HTR-8/SVneo (cell line): ENCODE measurements at regions not wholly inside any gene's neighbourhood (a gene's known extent, or its start where the extent isn't known, plus 50 kb on each side); places are given as distances from the start of the nearest gene placed in this dataset.
A peak's percentile ranks its signal among the peaks of the same experiment; 100 is the strongest.

Experiments used
- DNase-seq: peaks from one replicate; pipeline ENCODE4 v3.0.0; 2011; ENCODE audit warnings: low spot score, mixed read lengths; ENCODE audit not compliant: insufficient read length
- FAIRE-seq: peaks from 2 replicates; lab custom pipeline; 2011; peaks lifted over from hg19 to GRCh38; lab: Jason Lieb, UNC

DNA sequence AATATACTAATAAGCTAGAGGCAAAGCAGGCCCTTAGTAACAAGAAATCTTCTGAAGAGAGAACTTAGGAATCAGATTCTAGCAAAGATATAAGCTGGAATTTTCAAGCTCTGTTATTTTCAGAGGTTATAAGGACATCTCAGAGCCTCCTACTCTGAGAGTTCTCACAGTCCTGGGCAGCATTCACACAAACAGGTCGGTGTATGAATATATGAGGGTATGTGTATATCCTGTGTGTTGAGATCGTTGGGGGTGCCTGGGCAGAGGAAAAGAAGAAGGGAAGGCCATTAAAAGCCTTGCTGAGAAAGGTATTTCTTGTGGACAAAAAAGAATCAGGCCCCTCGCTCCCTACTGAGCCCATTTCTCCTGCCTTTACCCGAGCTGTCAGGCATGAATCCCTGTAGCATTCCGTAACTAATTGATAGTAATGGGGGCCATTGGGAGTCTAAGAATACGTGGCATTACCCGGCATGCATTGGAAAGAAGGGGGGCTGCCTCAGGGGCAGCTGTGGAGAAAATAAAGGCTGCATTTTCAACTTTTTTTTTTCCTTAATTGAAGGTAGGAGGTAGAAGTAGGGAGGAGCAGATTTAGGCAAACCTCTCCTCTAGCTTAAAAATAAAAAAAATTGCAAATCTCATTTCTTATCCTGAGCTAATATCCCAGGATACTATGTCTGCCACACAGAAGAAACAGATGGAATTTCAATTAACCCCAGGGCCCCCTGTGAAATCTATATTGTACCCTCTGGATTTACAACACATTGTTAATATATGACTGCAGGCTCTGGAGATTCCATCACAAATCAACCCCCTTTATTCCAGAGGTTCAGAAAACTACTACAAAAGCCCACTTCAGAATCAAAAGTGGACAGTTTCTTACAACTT is 103.8 kb downstream of the GTPBP8 start:
- FAIRE-seq (no peak), DNase-seq (no peak)

DNA sequence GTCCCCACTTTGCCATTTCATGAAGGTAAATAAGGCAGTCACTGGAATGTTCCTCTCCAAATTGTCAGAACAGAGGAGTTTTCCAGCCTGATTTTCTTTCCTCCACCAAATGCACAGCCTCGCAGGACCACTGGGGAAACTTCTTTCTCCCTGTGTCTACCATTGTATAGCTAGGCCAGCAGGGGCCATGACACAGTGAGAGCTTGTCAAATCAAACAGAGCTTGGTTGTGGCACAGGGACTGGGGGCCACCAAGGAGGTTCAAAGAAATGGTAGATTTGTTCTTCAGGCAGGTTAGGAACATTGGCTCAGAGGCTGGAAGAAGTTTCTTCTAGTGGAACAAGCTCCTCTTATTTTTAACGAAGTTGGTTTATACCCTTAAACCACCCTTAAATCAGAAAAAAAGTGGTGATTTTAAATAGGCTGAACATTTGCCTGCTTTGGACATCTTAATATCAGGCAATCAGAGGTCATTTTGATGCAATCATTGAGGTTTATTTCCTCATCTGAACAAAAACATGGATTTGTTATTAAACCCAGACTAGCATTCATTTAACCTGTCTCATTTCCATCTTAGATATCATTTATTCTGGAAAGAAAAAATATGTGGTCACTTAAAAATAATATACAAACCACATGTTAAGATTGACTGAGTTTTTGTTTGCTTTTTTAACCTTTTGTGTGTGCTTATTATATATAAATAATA is 105.6 kb downstream of the GTPBP8 start:
- no peak for DNase-seq
- FAIRE-seq, result no peak

DNA sequence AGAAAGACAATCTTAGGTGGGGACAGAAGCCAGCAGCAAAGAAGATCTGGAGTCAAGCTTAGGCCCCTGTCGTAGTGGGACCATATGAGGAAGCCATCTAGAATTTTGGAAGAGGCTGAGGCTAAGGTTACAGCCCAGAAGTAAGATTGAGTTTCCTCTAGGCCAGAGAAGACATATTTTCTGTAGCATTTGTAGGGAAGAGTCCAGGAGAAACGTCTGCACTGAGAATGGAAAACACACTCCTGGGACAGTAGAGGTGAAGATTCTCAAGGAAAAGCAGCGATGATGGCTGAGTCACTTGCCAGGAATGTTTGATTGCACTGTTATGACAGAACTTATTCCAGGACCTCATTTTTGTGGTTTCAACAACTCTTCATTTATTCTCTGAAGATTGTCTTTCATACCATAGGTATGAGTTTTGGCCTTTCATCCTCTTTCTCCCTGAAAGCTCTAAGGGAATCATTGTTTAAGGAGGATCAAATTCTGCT is 107.2 kb downstream of the GTPBP8 start:
- peak; percentile 26 for FAIRE-seq

DNA sequence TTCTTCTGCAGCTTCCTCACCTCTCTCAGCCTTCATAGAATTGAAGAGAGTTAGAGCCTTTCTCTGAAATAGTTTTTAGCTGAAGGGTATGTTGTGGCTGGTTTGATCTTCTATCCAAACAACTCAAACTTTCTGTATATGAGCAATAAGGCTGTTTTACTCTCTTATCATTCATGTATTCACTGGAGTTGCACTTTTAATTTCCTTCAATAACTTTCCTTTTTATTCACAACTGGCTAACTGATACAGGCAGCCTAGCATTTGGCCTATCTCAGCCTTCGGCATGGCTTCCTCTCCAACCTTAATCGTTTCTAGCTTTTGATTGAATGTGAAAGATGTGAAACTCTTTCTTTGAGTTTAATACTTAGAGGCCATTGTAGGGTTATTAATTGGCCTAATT is 109.3 kb downstream of the GTPBP8 start:
- FAIRE-seq (no peak), DNase-seq (no peak)

More for the DNA sequence above, 107.2 kb downstream of the GTPBP8 start:
- peak; percentile 60 for DNase-seq

DNA sequence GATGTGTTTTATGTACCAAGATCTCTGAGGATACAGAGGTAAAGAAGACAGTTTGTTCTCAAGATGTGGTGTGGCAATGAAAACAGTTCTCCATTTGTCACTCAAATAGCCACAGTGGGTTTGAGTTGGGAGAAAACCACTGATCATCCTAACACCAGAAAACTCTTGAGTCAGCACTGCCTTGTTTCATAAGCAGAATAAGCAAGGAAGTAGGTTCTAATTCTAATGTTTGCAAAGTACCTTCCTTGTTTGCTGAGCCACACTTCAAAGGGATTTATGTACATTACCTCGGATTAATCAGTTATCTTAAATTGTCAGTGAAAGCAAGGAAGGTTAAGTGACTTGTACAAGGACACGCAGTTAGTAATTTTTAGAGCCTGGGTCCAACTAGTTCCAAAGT is 107.8 kb upstream of the BOC start:
- FAIRE-seq (no peak), DNase-seq (no peak)

DNA sequence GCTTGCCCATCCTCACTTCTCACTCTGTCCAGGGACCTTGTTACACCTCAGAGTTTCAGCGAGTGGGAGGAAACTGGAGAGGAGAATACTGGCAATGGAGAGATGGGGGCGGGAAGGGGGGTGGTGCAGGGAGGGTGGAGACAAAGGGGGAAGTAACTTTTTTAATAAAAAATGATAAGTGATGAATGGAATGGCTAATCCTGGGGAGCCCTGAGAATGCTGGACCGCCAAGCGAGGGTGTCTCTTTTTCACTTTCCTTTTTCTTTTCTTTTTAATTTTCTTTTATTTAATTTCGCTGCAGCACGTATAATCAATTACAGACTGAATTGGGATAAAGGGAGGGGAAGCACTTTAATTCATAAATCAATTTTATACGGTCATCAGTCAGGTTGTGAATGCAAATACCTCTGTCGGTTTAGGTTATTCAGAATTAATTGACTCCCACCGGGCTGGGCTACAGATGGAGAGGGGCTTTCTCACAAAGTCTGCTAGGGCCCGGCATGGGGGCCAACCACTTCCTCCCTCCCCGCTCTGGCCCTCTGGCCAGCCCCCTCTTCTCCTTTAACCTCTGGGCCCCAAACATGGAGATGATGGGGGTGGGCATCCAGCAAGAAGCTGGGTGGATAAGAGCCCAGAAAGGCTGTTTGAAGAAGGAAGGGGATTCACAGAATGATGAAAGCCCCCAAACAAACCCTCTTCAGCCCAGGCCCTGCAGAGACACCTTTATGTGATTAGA is 106.8 kb upstream of the BOC start:
- no peak for FAIRE-seq
- DNase-seq, result no peak

DNA sequence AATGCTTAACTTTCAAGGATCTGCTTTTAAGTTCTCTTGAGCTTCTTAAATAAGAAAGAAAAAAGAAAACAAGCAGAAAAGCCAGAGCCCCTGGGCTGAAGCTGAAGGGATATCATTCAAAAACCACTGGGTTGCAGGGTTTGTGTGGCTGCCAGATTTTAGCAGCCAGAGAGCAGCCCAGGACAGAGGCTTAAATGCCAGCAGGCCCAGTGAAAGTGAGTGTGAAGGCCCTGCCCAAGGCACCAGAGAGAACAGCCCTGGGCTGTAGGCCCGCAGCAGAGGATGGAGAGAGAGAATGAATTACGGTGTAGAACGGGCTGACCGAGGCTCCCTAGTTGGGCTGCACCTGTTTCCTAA is 106.3 kb upstream of the BOC start:
- DNase-seq (no peak), FAIRE-seq (no peak)

DNA sequence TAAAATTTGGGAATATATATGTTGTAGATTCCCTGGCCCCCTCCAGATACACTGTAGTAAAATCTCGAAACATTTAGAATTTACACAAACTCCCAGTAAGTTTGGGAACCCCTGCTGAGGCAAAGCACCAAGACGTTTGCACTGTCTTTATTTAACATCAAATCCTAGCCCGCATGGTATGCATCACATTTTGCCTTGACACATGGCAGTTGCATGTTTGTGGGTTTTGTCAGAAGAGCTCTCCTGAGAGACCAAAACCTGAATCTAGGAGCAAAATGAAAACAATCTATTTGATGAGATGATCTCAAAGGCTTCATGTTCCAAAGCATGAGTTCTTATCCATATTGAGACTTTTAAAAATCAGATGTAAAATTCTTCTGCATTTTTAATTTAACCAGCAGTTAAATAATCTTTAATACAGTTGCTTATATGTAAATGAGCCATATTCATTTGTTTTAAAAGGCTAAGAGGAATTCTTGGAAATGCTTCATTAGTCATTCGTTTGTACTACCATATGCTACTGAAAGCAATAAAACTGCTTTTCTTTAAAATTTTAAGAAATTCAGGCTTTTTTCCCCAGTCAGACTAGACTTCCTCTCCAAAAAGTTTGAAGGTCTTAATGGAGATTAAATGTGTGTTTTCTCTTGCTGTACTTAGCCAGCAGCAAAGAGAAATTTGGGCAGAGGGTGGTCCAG is 105.2 kb upstream of the BOC start:
- DNase-seq, result no peak
- no peak for FAIRE-seq

DNA sequence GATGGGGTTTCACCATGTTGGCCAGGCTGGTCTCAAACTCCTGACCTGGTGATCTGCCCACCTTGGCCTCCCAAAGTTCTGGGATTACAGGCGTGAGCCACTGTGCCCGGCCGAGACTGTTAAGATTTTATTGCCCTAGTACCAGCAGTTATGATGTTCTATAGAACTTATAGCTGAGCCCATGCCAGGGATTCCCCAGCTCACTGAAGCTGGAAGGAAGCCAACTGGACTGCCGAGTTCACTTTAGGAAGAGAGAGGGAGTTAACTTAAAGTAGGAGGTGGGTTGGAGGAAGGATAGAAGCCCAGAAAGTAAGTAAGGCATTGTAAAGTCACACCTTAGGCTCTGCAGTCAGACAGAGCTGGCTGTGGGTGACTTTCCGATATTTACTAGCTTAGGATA is 101.1 kb upstream of the BOC start:
- FAIRE-seq, result no peak
- DNase-seq, result no peak

DNA sequence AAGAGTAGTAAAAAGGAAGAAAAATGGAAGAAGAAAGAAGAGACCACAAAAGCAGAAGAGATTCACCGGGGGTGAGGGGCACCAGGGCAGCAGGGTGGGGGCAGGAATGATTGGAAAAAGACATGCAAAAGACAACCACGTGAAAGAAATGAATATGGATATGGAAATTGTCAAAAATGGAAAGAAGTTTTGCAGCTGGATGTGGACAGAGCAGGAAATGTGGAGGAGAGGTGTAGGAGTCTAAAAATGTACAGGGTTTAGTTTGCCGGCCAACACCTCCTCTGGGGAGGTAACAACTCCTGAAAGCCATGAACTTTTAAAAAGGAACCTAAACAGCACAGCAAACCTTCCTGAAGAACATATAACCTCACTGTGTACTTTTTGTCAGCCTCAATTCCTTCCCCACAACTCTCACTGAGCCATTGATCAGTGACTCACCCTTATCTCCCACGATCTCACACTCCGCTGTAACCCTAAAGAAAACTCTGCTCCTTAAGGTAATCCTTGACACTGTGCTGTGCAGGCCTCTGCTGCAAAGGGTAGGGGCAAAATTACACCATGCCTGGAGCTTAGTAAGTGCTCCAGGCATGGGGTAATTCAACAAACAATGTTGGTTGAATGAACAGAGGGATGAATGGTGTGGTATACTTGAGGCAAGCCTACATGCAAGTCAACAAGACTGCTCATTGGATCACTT is 100.2 kb upstream of the BOC start:
- DNase-seq, result no peak
- FAIRE-seq, result no peak

DNA sequence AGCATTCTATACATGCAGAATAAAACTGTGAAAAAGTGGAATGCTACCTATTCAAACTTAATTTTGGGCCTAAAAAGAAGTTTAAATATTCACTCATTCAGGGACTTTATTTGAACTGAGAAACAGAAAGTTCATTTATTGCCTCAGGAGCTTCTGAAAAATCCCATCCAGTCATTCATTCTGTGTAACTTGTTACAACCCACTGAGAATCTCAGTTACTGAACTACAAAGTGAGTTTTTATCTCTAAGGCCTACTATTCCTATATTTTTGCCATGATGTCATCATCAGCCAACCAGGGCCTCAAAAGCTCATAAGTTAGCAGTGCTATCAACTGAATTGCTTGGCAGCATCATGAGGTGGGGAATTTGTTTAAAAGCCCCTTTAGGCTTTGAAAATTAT is 98.0 kb upstream of the BOC start:
- FAIRE-seq (no peak), DNase-seq (no peak)

DNA sequence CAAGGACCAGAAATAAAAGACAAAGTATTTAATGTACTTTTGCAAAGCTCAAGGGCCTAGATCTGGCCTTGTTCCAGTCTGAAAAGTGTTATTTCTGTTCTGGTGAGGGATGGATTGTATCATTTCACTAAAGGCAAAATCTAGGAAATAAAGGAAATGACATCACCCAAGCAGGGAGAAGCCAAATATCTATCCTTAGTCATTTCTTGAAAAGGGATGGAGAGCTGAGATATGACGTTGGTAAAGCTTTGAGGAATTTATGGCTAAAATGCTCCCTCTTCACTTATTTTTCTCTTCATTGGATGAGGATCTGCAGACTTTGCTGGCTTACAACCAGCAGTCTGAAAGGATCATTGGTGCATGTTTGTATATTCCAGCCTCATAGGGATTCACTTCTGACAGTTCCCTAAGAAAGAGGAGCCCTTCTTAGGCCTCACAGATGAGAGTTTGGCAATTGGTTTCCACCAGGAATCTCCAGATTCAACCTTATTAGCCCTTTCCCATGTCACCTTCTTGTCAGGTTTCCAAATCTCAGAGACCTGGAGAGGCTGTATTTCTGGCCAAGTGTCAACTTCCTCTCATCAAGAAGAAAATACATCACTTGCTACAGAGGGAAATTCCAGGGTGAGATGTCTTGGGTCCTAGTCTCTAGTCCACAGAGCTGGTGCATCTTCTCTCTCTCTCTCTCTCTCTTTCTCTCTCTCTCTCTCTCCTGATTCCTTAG is 93.7 kb upstream of the BOC start:
- DNase-seq (peak; percentile 23), FAIRE-seq (no peak)

DNA sequence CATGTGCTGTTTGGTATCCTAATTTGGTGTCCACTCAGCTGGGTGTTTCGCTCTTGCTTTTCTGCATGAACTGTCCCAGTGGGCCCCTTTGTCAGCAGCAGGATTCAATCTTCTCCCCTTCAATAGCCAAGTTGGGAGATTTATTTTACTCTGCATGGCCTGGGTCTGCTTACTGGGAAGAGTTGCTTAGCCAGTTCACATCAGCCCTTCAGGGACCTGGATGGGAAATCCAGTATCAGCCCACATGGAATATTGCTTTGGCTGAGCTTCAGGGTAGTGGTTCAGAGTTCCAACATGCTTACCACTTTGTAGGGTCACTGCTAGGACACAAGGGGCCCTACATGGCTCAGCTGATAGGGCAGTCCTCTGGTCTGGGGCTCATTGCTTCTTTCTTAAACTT is 93.0 kb upstream of the BOC start:
- DNase-seq (no peak), FAIRE-seq (no peak)

DNA sequence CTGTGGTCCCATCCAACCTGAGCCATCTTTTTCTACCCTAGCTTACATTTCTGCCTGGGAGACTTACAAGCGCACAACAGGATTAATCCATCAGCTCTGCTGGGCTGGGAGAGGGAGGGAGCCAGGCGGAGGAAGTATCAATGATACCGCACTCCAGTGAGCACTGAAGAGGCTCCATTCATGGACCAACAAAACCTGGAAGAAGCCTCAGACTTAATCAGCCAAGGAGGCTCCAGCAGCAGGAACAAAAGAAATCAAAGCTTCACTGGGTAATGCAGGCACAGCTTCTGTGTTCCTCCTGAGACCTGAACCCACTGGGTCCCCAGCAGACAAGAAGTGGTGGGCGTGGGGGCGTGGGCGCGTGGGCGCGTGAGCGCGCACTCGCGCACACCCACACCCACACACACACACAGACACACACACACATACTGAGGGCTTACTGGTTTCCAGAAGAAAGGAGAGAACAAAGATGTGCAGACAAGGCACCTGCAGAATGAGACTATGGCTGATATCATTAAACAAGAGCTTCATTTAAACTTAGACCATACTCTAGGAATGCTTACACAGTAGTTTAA is 87.0 kb upstream of the BOC start:
- FAIRE-seq, result no peak
- DNase-seq, result no peak

DNA sequence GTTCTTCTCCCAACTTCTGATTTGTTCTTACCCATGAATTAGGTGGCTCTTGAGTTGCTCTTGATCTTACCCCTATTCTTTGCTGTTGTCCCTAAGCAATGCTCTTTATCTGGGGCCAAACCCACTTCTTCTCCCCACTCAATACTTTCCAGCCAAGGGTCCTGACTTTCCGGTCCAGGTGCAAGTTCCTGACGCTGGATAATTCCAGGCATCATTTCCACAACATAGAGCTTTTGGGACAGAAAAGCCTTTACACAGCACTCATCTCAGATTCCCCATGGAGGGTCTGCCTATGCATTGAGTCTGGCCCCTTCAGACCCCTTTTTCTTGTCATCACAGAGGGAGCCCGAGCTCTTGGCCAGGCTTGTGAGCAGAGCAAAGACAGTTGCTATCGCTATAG is 85.4 kb upstream of the BOC start:
- DNase-seq, result no peak
- FAIRE-seq, result no peak

DNA sequence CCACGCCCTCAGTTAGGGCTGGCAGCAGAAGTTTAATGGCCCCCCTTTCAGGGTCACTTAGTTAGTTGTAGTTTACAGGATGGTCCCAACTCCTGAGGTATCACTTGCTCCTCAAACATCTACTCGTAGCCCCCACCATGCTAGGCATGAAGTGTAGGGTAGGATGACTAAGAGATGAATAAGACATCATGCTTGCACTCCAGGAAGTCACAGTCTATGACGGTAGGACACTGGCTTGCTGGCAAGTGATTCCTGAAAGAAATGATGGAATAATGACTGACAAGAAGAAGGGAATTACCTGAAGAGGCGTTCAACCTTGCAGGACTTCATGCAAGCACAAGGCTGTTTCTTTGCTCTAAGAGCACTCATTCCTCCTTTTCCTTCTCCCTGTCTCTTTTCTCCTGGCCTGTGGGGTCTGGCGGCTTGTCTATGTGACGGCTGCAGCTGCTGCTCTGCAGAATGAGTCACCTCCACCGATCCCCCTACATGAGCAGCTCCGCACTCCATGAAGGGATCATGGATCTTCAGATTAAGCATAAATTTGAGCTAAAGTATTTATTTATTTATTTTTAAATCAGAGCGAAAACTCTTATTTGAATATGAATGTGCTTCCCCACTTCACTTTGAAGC is 82.9 kb upstream of the BOC start:
- FAIRE-seq, result no peak
- no peak for DNase-seq

DNA sequence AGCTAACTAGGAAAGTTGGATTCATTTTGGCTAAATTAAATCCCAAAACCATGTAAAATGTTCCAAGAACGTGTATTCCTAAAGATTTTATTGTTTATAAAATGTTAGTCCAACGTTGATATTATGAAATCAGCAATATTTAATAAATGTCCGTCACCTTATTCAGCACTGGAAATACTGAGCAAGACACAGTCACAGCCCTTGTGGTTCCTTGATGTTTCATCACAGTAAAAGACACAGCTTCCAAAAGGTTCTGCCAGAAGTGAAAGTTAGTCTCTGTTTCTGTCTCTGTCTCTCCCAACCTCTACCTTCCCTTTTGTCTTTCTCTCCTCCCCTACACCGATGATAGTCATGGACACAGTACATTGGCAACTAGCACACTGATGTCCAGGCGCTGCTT is 82.2 kb upstream of the BOC start:
- FAIRE-seq (no peak), DNase-seq (no peak)

DNA sequence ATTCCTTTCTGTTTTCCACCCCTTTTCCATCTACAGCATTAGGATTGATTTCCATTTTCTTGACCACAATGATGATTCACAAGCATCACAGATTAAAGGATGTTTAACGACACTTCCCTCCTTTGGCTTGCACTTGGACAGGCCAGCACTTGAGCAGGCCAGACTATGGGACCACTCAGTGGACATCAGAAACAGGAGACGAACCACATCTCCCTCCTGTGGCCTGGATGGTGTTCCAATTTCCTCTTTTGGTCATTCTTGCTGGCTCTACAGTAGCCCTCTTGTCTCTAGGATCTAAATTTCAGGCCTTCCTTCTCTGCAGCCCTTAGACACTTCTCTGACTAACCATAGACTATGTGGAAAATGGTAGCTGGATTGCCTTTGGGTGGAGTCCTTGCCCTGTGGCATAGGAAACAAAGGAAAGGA is 78.8 kb upstream of the BOC start:
- DNase-seq, result no peak

More for the DNA sequence above, 78.8 kb upstream of the BOC start:
- peak; percentile 60 for FAIRE-seq
